NCI-H128 (cell line): ENCODE measurements at regions not wholly inside any gene's neighbourhood (a gene's known extent, or its start where the extent isn't known, plus 50 kb on each side); places are given as distances from the start of the nearest gene placed in this dataset.

Source experiments
- DNase-seq: peaks from one replicate; lab custom pipeline; 2025; ENCODE audit not compliant: unreplicated experiment; lab: John Stamatoyannopoulos, UW

DNA sequence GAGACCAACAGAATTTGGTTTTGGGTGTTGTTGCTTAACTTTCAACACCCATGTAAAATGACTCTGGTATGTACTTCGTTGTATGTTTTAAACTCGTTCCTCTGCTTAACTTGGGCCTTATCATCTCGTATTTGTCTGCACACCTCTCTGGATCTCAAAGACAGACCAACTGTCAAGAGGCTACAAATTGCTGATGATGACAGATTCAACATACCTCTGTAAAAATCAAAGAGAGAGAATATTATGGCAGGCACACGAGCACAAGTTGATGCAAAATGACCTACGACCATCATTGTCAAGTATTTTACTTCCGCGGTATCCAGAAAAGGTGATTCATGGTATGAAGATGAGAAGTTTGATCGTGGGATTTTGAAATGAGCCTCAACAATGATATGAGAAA lies 132.1 kb upstream of the ARGLU1 start:
- no peak for DNase-seq

DNA sequence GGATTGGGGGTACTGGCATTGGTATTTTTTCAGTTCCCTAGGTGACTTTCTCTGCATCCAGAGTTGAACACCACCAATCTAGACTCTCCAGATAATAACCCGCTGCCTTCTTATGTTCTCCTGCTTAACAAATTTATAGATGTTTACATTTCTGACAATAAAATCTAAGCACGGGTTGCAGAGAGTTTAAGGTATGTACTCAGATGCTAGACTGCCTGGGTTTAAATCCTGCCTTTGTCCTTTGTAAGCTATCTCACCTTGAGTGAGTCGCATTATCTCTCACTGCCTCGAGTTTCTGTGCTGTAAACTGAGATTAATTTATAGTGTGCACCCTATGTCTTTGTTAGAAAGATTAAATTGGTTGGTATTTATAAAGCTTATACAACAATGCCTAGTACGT lies 131.4 kb upstream of the ARGLU1 start:
- no peak for DNase-seq

DNA sequence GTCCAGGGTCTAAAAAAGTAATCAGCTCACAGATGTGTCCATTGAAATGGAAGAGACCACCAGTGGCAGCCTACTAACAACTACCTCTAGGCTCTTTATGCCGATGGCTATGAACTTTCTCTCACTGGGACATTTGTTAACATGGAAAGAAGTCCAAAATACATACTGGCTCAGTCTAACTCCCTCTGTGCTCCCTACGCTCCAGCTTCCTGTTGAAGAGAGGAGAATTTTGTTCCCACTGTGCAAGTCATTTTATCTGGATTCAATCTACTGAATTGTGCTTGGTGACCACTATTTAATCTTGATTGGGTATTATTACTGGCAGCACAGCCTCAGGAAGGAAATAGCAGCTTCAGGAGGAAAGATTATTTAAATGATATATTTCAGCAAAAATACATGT lies 128.8 kb upstream of the ARGLU1 start:
- DNase-seq: no peak

DNA sequence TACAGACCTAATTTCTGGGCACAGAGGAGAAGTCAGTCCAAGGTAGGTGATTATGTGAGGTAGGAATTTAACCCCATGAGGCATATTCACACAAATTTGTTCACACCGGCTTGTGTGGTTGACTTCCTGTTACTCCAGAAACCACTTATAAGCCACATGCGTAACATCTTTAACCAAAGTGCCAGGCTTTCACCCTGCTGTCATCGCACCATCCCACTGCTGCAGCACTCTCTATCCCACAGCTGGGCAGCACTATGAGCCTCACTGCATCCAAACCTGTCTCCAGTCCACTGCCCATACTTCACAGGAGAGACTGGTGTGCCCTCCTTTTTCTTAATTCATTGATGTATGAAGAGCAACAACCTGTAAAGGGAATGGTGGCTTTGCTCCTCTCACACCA lies 128.2 kb upstream of the ARGLU1 start:
- no peak for DNase-seq

DNA sequence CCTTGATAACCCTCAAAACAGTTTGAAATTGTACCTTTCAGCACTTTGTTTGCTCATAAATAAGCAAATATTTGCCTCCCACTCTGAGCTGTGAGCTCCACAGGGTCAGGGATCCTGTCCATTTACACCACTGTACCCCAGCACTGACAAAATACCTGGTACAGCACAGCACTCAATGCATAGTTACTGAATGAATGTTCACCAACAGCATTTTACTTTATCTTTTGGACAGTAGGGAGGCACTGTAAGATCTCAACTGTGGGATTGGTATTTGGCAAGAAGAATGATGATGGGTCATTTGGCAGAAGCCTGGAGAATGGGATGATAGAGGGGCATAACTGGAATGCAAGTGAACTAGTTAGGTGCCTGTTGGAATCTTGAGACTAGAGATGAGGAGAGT lies 127.2 kb upstream of the ARGLU1 start:
- no peak for DNase-seq

DNA sequence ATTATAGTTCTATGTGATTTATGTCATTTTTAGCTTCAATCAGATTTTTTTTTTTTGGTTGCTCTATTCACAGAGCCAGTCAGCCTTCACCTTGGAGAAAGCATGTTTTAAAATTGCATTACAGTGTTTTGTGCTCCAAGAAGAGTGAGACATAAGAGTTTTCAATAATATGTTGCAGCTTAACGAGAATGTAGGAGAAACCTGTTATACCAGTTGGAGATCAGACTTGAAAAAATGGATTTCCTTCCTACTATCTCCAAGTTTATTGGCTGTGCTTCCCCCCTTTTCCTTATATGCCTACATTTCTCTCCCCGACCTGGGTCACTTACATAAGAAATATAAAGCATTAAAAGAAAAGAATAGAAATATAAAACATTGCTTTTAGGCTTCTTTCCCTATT lies 123.9 kb upstream of the ARGLU1 start:
- no peak for DNase-seq

DNA sequence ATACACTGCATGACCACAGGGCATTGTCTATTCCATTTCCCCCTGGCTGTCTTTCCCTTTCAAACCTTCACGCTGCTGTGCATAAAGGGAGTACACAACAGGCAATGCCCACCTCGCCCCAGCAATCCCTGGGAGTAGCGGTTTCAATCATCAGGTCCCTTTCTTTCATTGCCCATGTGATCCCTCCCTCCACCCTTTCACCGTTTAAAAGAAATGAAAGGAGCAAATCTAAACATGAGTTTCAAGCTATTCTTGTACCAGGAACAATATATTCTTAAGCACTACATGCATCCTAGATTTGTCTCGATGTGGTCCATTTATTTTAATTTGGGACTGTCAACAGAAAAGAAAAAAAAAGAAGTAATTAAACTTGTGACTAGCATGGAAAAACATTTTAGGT lies 123.4 kb upstream of the ARGLU1 start:
- no peak for DNase-seq

DNA sequence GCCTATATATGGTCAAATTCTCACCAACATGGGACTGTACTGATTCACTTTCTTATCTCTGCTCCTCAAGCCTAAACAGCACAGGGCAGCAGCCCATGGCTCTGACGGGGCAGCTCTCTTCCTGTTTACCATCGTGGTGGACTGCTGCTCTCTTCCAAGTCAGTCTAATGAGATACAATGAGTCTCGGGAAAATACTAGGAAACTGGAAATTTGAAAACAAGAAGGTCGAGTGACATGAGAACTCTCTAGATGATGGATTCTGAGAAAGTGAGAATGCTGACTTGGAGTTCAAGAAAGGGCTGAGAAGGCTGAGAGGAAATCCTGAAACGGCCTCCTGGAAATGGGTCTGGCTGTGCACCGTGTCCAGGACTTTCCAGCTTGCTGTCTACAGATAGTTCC lies 122.8 kb upstream of the ARGLU1 start:
- no peak for DNase-seq

DNA sequence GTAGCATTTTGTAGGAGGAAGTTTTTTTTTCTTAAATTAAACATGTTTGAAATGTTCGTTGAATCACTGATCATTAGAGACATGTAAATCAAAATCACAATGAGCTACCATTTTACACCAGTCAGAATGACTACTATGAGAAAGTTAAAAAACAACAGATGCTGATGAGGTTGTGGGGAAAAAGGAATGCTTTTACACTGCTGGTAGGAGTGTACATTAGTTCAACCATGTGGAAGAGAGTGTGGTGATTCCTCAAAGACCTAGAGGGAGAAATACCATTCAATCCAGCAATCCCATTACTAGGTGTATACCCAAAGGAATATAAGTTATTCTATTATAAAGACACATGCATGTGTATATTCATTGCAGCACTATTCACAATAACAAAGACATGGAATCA lies 122.0 kb upstream of the ARGLU1 start:
- no peak for DNase-seq

DNA sequence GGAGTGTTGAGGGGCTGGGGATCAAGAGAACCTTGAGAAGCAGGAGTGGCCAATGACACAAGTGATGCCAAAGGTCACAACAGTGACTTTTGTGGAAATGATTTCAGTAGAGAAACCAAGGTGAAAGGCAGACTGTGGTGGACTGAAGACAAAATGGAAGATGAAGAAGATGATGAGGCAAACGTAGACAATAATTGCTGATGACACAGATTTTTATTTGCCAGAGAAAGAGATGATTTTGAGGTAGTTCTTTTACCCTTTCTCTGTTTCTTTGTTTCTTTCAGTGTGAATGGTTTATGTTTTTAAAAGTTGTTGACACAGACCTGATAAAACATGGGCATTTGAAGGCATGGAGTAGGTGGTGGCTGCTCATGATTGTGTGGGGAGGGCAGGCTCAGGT lies 121.0 kb upstream of the ARGLU1 start:
- DNase-seq: no peak

DNA sequence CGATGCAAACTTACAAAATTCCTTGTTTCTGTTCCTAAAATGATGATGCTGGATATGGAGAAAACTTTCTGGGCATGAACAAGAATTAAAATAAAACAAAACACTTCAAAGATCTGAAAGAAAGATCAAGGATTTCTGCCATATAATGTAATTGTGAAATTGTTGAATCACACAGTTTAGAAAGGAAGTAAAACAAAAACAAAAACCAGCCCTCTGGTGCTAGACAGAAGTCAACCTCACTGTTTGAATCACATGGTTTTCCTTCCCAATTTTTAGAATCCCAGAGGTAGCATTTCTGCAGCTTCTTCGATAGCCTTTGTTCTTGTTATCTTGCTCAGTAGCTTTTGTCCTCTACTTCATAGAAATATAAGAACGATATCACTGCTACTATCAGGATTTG lies 118.2 kb upstream of the ARGLU1 start:
- no peak for DNase-seq

DNA sequence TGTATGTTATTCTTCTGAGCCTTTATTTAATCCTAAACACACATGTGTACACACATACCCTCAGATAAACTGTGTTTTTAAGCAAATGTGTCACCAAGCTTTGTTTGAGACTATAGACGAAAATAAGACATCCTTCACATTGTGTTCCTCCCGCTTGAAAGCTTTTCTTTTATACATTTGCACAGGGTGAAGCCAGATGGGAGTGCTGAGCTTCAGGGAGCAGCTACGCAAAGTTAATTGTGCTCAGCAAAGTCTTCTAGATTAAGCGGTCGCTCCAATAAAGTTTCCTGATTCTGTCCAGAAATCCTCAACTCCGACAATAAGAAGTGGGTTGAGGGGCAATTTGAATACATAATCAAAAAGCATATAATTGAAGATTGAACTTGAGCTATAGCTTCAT lies 117.2 kb upstream of the ARGLU1 start:
- no peak for DNase-seq

DNA sequence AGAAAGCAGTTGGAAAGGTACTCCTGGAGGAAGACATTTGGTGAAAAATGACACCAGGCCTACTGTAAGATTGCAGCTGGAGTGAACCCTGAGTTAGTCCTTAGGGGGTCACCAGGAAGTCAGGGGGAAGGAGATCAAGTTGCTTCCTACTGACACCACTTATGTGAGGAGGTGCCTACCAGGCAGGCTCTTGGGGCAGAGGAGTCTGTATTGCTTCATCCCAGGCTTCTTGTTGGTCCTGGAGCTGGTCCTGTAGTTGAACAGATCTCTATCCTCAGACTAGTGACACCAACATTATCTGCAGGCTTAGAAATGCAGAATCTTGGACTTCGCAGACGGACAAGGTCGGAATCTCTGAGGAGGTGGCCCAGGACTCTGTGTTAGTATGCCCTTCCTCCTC lies 116.0 kb upstream of the ARGLU1 start:
- DNase-seq: no peak

DNA sequence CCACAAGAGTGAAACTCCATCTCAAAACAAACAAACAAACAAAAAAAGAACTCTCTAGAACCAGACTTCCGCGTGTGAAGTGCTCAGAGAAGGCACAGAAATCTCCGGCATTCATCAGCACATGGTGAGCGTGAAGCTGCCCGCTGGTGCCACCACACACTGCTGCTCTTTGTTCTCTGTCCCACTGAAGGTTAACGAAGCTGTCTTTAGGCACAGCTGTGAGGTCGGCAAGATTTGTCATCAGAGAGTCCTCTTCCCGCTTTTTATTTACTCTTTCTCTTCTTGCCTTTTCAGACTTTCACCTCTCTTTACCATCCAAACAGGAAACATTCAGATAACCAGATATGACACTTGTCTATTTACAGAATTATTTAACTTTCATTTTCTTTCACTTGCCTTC lies 115.2 kb upstream of the ARGLU1 start:
- DNase-seq: no peak

DNA sequence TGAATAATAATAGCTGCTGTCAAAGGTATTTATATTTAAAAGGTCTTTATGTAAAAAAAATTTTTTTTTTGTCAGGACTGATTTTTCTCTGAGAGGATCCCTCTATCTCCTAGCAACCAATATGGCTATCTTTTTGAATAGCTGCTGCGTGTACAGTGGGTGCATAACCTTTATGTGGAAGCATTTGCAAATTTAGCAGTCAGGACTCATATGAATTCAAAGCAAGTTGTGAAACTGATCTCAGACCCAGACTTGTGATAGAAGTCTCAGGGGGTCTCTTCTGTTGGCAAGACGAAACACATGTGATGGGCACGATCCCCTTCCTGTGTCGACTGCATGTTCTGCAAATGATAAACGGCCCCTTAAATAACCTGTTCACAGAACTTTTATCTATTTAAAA lies 114.1 kb upstream of the ARGLU1 start:
- DNase-seq: no peak

DNA sequence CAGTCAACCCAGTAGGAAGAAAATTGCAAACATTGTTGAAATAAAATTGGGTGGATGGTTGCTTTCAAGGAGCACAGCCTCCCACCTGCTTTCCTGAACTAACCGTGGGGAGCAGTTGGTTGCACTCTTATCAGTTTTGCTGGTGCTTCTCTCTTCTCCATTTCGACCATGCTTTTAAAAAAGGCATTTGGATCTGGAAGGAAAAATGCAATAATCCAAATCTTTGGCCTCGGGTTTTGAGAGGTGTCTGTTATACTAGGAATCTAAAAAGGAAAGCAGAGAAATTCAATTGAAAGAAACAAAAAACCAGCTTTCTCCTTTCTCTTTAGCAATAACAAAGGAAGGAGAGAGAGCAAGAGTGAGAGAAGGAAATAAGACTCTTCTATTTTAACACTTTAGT lies 113.6 kb upstream of the ARGLU1 start:
- no peak for DNase-seq

DNA sequence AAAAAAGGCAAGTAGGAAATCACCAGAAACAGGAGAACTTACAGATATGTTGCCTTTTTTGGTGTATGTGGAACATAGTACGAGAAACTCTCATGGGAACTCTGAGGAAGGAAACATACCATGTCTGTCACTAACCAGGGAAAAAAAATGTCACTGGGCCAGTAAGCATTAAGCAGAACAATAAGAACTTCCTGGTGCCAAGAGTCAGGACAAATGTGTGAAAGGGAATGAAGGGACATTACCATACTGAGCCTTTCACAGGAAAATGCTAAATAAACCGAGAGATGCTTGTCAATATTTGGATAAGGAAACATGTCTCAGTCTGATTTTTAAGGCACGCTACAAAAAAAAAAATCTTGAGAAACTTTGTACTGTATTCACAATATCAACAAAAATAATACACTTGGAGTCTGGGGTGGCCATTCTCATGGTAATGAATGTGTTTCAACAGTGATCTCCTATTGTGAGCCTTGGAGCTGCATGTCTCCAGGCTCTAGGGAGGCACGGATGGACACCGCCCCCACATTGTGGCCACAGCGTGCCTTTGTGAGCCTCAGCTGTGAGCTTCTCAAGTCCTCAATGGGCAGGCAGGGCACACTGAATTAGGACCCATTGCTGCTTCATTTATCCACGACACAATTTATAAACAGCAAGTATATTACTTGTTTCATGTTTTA lies 113.0 kb upstream of the ARGLU1 start:
- no peak for DNase-seq

DNA sequence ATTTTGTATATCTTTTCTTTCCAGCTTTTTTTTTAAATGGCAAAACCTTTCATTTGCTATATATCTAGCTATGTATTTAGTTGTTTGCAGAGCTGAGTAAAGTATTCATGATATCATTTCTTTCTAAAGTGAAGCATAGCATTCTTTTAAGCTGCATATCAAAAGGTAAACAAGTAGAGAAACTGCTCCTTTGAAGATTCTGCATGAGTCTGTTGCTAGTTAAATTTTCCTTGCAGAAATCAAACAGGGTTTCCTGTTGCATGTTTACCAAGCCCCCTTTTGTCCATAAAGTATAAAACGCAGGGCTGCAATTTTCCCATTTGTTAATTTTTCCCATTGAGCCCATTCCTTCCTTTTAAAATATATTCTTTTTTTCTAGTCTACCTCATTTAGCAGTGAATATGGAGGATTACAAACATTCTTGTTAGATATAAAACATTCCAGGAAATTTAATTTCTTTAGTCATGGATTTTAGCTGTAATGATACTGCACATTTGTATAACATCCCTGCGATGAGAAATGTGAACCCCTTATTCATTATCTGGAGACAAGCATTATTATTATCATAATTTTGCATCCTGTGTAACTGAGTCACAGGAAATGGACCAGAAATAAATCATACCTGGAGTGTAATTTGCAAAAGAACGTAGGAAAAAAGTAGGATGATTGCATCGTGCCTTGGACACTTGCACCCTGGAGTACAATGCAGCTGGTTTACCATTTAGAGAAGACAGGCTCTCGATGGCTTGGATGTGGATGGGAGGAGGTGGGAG lies 110.9 kb upstream of the ARGLU1 start:
- DNase-seq: no peak

DNA sequence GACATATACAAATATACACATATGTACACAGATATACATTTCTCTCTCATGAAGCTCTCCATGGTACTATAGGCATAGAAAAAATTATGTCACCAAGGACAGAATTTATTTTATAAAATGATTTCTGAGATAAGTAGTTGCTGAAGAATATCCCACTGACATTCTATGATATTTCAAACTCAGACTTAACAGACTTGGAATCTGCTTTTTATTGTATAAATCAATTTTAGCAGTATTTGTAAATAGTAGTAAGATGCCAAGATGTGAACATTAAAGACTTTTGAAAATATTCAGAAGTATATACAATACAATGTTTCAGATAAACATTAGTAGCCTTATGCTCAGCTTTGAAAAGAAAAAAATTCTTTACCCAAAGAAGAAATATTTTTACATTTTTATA lies 107.4 kb upstream of the ARGLU1 start:
- no peak for DNase-seq

DNA sequence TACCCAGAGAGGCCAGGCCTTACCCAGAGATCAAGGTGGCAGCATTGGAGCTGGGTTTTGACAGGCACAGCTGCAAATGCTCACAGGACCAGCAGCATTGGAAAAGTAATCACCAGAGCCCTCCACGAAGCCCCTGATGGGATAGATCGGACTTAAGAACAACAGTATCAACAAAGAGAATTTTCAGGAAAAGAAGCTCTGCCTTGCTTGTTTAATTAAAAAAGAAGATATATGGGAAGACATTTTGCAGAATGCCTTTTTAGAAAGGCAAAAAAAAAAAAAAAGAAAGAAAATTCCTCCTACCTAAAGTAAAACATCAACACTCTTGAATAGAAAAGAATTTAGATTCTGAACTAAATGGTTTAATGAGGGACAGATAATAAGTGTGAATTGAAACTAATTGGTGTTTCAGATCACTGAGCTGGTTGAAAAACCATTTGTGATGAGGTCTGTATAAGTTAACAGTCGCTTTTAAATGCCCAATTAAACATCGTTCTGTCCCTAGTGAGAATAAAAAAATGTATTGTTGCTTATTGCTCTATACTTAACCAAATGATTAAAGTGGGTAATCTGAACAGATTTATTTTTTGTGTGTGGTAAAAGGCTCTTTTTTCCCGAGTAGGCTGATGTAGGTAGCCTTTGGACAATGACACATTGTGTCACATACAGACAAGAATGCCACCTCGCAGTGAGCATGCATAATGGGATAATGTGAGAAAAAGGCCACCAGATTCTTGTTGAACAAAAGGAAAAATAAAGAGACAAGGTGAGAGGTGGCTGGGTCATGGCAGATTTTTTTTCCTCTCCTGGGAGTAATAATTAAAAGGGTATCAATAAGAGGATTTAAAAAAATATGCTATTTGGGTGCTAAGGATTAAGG lies 93.0 kb upstream of the ARGLU1 start:
- no peak for DNase-seq

DNA sequence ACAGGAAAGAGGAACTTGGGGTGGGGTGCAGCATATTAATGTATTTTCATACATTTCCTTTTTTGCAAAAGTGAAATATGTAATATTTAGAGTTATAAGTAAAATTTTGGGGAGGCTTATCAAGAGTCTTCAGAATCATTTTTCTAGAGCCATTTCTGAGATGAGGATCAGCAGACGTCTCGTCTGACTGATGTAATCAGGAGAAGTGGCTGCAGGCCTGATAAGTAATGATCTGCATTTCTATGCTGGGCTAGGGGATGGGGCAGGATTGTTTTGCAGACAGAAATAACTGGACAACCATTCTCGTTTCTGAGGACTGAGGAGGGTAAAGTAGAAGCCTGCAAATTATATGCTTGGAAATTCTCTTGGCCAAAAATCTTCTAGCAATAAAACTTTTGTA lies 89.2 kb upstream of the ARGLU1 start:
- no peak for DNase-seq

DNA sequence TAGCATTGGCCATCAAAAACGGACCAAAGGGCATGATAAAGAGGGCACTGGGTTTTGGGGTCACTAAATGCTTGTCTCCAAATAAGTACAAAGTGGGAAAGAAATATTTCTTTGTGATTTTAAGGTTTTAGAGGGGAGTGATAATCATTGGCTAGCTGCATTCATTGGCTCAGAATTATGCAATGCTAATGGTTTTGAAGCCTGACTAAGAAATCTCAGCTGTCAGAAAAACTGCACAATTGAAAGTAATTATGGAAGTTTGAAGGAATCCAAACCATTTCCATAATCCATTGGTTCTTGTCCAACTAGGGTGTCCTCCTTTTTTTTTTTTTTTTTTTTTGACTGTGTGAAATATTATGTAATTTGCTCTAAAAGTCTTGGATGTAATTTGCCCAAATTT lies 88.2 kb upstream of the ARGLU1 start:
- no peak for DNase-seq
